Ovary (tissue), 3 donors: ENCODE measurements at regions not wholly inside any gene's neighbourhood (a gene's known extent, or its start where the extent isn't known, plus 50 kb on each side); places are given as distances from the start of the nearest gene placed in this dataset.

ENCODE experiments used
- CTCF ChIP-seq, 3 donors: fragments of 450-650 bp in 2 of 3; fragments of 200-600 bp in 1 of 3; IDR thresholded peaks; one replicate each; pipeline versions ENCODE4 v1.5.1 to v1.8.0; 2016 to 2022; ENCODE audit warnings: antibody characterized with exemption in 3 of 3, mild to moderate bottlenecking in 1 of 3
- EP300 ChIP-seq: sonication (generic); formaldehyde crosslinking; IDR thresholded peaks from one replicate; pipeline ENCODE4 v1.6.1; 2017; ENCODE audit warnings: antibody characterized with exemption
- POLR2A ChIP-seq: fragments of 450-650 bp; IDR thresholded peaks from one replicate; pipeline ENCODE4 v1.6.1; 2017; ENCODE audit warnings: antibody characterized with exemption, mild to moderate bottlenecking, moderate library complexity
- donor health status: DM: no; HTN: no; CAD: no.

GRCh38 chr4:175504318-175504717 lies 307.7 kb downstream of the GPM6A start:
- TF ChIP-seq POLR2A (no peak), CTCF (IDR thresholded peaks at IDR 0.05) (no peak), EP300 (no peak)
